D341Med (cell line): ENCODE measurements at regions not wholly inside any gene's neighbourhood (a gene's known extent, or its start where the extent isn't known, plus 50 kb on each side); places are given as distances from the start of the nearest gene placed in this dataset.

Source experiments
- DNase-seq: peaks from one replicate; pipeline ENCODE4 v3.0.0; 2012; ENCODE audit warnings: low spot score

DNA sequence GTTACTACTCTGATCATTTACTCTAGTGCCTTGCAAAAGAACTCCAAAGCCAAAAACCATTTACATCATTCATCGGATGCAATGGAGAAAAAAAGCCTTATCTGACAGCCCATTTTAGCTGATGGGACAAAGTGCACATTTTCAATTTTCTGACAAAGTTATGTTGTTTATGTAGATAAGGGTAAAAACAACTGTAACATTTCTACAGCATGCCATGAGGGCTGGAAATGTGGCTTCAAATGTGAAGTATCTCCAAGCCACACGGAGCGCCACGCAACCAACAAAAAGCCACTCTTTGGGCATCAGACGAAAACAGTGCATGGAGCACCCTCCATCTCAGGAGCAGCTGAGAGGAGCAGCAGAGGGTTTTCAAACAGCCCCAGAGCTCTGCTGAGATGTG, 364.6 kb upstream of the ZNF507 start:
- no peak for DNase-seq

DNA sequence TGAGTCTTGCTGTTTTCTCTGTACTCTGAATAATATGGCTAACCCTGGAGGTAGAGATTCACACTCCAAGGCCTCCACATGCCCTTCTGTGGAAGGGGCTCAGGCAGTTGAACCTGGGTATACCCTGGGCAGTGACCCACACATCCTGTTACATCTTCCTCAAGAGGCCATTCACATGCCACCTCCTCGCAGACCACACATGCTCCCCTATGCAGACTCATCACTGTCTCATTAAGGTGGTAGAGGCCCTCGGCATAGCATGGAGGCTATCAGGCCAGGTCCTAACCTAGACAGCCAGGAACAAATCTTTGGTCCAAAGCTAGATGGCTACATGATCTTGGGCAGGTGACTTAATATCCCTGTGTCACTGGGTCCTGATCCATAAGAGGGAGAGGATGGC, 363.9 kb upstream of the ZNF507 start:
- DNase-seq, result no peak

DNA sequence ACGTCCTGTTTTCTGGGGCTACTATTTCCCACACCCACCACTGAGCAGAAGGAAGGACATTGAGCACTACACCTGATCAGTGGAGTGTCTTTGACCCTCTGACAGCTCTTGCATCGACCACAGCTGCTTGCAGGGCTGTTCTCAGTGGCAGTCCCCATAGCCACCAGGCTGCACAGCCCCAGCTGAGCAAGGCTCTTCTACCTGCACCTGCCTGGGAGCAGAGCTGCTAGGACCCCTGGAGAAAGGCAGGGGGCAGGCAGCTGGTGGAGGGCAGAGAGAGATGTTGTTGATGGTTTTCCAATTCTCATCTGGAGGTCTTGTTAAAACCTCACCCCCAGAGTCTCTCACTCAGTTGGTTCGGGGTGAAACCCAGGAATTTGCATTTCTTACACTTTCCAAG, 361.8 kb upstream of the ZNF507 start:
- DNase-seq, result no peak

DNA sequence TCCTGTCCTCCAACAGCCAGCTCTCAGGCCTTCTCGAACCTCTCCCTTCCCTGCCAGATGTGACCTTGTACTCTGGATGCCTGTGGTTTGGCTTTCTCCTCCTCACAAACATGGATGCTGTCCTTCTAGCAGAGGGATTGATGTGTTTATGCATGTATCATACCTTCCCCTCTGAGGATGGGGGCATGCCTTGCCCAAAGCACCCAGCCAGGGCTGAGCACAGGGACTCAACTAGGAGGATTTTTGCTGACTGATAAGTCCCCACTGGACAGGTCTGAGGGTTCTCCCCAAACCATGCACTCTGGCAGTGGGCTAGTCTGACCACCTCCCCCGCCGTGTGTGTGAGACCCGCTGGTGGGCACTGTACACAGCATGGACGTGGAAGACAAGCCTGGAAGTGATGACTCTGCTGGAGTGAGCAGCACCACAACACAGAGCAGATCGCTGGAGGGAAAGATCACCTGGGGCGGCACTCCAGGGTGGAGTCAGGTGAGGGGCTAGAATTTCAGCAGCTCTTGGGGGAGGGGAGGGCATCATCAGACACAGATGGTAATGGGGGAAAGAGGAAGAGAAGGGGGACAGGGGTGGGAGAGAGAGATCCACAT, 360.3 kb upstream of the ZNF507 start:
- no peak for DNase-seq

DNA sequence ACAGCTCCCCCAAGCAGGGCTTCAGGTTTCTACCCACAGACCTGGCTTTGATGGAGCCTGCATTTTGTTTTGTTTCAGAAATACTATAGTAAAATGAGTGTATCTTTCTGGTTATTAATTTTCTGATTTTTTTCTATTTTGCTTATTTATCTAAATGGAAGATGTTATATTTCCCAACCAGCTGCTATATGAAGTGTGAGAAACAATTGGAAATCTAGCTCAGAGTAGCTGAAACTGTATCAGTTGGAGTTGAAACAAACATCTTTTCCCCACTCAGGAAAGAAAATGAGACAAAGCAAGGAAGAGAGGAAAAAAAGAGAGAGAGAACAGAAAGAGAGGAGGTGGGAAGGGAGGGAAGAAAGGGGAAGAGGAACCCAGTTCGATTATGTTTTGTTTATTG, 358.5 kb upstream of the ZNF507 start:
- no peak for DNase-seq

DNA sequence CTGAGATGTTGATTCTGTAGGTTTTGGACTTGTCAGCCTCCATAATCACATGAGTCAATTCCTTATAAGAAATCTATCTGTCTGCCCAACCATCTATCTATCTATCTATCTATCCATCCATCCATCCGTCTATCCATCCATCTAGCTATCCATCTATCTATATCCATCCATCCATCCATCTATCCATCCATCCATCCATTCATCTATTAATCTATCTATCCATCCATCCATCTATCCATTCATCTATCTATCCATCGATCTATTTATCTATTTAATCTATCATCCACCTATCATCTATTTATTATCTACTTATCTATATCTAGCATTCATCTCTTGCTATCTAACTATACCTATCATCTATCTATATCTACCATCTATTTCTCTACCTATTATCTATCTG, 357.2 kb upstream of the ZNF507 start:
- DNase-seq, result no peak

DNA sequence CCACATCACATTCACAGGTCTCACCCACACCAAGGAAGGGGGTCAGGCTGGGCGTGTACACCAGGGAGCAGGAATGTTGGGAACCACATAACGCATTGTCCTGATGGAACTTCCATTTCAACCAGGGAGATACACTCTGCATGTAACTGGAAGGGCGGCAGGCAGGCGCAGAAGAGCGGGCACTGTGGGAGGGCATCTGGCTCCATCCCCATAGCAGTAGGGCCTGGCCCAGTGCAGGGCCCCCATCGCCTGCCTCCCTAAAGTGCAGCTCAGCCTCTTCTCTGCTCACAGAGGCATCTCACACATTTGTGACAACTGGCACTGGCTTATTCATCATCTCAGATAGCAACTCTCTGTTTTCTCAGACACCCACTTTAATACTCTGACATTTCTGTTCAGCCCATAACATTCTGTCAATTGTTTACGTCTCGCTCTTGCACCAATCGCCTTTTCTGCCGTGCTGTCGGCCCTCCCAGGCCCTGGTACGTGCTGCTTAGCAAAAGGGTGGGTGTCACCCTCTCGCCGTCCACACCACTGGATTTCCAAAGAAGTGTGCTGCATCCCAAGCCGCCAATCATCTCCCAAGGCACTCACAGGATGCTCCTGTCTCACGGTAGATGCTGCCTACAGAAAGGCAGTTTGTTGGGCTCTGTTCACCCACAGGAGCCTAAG, 353.3 kb upstream of the ZNF507 start:
- DNase-seq, result no peak

DNA sequence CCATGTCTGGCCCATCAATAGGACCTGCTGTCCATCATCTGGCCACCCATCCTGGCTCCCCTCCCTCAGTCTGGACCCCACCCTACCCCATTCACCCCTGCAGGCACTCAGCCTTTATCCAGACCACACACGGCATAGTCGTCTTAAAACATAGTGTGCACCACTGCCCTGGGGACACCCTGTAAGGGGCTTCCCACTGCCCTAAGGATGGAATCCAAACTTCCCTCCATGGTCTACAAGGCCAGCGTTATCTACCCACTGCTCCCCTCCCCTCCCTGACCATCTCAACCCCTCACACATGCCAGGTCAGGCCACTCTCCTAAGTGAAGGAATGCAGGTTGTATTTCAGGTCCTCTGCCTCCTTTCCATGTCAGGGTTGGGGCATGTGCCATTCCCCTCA, 352.7 kb upstream of the ZNF507 start:
- no peak for DNase-seq

DNA sequence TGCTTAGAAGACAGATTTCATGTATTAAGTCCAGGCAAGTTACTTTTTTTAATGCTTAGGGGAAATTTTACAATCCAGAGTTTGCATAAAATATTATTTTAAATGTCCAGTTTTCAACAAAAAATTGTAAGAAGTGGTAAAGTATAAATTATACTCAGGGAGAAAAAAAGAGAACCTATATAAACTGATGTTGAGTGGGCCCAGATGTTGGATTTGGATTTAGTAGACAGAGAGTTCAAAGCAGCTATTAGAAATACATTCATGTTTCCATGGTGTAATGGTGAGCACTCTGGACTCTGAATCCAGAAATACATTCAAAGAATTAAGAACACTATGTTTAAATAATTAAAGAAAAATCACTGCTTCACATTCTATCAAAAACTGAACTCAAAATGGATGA, 349.9 kb upstream of the ZNF507 start:
- no peak for DNase-seq

DNA sequence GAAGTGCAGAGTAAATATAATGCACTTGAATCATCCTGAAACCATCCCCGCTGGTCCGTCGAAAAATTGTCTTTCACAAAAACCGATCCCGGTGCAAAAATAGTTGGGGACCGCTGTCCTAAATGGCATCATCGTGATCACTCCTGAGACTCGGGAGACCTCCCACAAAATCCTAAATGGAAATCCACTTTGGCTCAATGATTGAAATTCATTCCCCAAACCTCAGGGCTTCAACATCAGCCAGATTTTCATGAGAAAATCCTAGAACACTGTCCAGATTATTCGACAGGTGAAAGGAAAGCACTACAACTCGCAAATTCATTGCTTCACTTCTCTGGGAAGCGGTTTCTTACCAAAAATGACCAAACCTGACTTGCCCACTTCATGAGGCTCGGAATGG, 335.3 kb upstream of the ZNF507 start:
- no peak for DNase-seq

DNA sequence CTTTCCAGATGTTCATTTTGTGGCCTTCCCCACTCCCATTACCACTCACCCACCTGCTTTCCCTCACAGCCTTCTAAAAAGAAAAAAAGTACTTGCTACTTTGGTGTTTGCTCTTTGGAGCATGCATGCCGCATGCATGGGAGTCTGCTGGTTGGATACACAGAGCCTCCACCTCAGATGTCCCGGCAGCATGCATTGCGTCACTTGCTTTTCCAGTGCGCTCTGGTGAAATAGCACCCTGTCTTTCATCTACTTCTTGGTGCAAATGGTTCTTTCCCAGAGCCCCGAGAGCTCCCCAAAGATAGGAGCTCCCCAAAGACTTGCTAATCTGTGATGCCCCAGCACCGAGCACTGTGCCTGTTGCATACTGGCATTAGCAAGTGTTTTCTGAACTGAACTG, 333.2 kb upstream of the ZNF507 start:
- no peak for DNase-seq

DNA sequence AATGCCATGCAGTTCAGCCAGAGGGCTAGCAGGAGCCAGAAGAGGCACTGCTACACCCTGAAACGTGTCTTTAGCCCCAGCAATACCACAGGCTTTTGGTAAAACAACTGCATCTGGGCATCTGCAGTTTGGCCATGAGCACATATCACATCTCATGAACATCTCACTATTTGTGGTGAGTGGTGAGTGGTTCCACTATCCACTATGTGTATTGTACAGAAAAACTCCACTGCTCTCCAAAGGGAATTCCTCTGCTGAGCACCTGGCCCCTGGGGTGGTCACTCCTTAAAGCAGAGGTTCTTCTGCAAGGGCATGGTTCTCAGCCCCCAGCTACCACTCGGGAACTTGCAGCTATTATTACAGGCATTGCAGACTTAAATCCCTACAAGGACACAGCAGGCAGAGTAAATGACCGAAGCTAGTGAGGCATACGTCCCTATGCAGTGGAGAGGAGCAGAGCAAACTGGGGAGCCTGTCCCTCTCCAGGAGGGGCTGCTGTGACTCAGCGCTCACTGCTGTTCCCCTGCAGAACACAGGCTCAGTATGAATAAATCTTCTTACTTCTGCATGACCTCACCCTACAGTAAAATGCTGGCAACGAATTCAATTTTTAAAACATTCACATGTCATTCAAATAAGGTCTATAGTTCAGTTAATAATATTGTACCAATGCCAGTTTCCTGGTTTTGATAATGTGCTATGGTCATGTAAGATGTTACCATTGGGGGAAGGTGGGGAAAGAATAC, 332.4 kb upstream of the ZNF507 start:
- no peak for DNase-seq

DNA sequence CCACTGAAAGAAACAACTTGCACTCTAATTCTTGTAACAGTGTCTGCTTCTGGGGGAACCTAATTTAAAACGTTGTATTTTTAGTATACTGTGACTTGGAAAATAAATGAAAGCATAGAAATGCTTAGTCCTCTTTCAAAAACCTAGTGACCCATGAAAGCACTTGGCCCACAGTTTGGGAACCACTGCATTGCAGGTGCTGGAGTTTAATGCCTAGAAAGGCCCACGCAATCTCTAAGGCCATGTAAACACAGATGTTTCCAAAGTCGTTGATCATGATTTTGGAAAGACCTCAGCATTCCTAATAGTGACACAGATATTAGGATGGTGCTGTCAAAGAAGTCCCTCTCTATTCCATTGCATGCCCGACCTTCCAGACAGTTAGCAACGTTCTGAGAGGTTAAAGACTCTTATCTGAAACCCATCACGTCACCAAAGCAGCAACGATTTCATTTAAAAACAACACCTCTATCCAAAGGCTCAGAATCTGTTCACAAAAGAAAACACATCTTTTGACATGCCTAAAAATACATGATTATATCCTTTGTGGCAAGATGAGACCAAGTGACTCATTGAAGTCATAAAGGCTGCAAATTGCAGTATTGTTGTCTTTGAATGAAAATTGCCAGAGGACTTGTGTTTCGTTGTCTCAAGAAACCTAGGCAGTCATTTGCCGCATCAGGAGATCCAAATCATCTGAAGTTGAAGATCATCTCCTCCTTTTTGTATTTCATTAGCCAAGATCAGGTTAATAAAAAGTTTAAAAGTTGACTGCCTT, 328.0 kb upstream of the ZNF507 start:
- DNase-seq, result no peak

DNA sequence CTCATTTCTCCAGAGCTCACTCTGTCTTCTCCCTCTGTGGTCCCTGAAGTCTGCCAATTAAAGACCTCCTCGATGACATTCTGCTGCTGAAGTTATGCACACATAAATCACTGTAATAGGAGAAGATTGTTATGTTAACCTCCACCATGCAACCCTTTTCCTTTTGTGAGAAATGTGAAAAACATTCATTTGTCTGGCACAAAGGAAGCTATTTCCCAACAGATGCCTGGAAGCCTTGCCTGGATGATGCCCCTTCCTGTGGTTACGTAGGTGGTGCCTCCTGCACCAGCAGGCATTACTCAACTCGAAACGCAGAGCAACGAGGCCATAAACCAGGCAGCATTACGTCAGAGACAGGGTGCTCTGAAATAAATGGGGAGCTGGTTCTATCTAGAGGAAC, 327.4 kb upstream of the ZNF507 start:
- no peak for DNase-seq

DNA sequence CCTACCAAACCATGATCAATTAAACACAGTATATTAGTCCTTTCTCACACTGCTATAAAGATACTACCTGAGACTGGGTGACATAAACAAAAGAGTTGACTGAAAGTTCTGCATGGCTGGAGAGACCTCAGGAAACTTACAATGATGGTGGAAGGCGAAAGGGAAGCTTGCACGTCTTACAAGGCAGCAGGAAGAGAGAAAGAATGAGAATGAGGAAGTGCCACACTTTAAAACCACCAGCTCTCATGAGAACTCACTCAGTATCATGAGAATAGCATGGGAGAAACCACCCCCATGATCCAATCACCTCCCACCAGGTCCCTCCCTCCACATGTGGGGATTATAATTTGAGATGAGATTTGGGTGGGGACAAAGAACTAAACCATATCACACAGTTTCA, 324.9 kb upstream of the ZNF507 start:
- DNase-seq, result no peak

DNA sequence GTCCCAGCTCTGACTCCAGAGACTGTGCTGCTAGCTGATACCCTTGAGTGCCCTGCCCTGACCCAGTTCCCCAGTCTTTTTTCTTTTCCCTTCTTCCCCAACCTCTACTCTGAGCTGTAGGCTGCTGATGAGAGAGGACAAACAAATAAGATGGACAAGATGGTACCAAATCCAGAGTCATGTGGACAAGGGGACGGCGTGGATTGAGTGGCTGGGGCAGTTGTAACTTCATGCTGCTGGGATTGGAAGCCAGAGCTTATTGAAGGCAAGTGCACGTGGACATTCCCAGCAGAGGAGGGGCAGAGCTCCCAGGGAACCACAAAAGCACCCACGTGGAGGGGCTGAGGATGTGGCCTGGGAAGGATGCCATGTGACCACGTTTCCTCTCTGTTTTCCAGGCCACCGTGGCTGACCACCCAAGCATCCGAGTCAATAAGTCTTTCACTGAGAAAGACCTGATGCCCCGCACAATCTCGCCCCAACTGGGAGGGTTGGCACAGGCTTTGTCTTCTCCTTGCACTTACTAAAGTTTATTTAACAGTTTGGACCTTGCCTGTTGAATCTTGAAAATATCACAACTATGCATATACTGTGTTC, 323.3 kb upstream of the ZNF507 start:
- DNase-seq, result no peak

DNA sequence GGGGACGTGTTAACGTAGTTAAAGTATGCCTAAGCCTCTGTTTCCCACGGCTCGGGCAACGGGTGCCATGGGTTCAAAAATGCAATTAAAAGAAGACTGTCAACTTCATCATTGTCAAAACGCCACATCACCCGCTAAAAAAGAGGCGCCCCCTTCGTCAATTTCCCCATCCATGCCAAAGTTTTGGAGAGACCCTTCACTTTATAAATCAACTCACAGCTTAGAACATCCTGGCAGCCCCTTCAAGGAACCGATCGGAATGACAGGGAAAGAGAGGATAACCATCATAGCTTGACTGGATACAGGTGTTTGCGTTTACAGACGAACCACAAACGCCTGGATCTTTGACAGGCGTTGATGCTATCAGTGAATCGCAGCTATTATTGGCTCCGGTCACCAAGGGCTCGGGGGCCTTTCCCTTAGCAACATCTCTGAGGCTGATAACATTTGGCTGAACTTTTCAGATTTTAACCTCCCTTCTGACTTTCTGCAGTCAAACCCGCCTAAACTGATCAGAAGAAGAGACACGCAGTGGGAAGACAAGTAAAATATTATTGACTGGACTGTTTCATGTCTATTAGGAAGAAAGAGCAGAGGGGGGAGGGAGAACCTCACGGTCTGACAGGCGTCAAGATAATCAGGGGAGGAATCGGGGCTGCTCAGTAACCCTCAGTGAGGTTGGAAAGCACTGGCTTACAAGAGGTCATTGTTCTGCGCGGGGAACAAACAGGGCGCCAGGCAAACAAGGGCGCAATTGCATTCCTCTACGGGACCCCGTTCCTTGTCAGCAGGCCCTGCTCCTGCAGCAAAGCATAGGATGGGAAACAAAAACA, 322.5 kb upstream of the ZNF507 start:
- DNase-seq, result no peak

DNA sequence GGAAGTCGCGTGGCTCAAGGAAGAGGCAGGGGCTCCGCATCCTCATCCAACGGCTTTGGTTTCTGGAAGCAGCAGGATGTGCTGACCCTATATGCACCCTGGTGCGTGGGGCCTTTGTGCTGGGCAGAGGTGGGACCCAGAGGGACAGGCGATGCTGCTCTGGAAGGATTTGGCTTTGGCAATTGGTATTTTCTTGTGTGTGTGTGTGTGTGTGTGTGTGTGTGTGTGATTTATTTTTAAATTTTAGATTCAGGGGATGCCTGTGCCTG, 321.9 kb upstream of the ZNF507 start:
- no peak for DNase-seq

DNA sequence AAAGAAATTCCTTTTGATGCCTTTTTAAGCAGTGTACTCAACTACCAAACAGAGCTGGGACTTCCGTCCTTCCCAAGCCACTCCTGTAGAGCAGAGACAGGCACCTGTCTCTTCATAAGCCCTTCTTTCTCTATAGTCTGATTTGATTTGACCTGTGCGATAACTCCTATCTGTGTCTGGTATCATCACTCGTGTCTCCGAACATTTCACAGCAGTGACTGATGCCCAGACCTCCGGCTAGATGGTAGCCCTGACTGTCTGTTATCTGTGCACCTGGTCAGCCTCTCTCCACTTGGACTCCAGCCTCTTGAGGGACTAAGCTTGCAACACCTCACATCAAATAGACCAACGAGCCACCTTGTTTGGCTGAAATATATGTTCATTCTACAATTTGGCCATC, 316.2 kb upstream of the ZNF507 start:
- DNase-seq, result no peak

DNA sequence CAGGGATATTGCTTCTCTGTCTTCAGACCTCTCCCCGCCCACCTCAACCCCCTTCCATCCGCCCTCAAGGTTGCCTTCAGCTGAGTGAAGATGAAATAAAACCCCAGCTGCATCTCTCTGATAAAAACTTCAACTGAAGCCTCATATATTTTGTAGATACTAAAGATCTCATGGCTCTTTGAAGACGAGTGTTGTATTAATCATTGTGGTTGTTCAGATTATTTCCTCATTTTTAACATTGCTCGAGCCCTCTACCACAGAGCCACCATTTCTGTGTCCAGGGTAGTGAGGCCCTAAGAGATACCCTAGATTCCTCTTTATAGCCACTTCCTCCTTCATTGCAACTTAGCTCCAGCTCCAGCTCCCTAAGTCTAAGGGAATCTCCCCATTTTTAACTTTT, 312.8 kb upstream of the ZNF507 start:
- no peak for DNase-seq

DNA sequence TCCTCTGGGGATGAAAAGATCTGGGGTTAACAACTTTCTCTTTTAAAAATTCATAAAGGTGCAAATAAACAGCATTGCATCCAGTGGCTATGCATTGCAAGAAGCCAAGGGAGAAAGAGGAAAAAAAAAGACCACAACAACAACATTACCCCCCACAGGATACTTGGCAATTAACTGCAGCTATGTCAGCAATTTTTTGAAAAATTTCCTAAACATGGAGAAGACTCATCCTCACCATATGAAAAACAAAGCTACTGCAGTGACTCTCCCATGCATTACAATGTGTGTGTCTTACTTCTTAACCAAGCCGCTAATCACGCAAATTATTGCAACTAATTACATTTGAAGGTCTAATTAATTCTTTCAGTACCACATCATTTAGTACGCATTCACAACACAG, 309.8 kb upstream of the ZNF507 start:
- DNase-seq, result no peak
